PC-9 (cell line): ENCODE measurements at regions not wholly inside any gene's neighbourhood (a gene's known extent, or its start where the extent isn't known, plus 50 kb on each side); places are given as distances from the start of the nearest gene placed in this dataset.

ENCODE experiments used
- BruUV-seq: library from RNA; stranded (reverse); fragments of 400-500 nt; replicated peaks from 2 replicates; lab custom pipeline; 2021; lab: Mats Ljungman, UMichigan
- CTCF ChIA-PET: fragments of 300-600 bp; sonication (Branson Sonifier 250); formaldehyde crosslinking; loops from one replicate; lab custom pipeline; 2022; ENCODE audit warnings: antibody characterized with exemption; lab: Charles Lee
- POLR2A ChIA-PET: fragments of 300-600 bp; sonication (Branson Sonifier 250); formaldehyde crosslinking; loops from one replicate; lab custom pipeline; 2022; ENCODE audit warnings: antibody characterized with exemption; ENCODE audit not compliant: unreplicated experiment; lab: Charles Lee
- DNase-seq, 2 experiments: peaks; one replicate each; pipeline versions ENCODE4 v3.0.0 to v3.0.0-alpha.2; 2015 to 2022; ENCODE audit warnings: mixed read lengths in 1 of 2
- H2AFZ ChIP-seq: fragments of 200-600 bp; sonication (generic); 2 replicates; pipeline ENCODE4 v1.8.1; 2017; ENCODE audit warnings: antibody characterized with exemption
- H3F3A ChIP-seq: fragments of 200-600 bp; sonication (generic); 2 replicates; pipeline ENCODE4 v1.8.1; 2017; ENCODE audit warnings: antibody characterized with exemption, mild to moderate bottlenecking, low read depth; ENCODE audit not compliant: insufficient read depth
- H3K27ac ChIP-seq: fragments of 200-600 bp; sonication (generic); 2 replicates; pipeline ENCODE4 v1.6.1; 2016; ENCODE audit warnings: mixed run types
- H3K27me3 ChIP-seq: fragments of 200-600 bp; sonication (generic); 2 replicates; pipeline ENCODE4 v1.6.1; 2016; ENCODE audit warnings: low read depth, mixed run types; ENCODE audit not compliant: insufficient read depth
- H3K36me3 ChIP-seq: fragments of 200-600 bp; sonication (generic); 2 replicates; pipeline ENCODE4 v1.6.1; 2016; ENCODE audit warnings: low read depth, mixed run types
- H3K4me1 ChIP-seq: fragments of 200-600 bp; sonication (generic); replicated peaks from 2 replicates; pipeline ENCODE4 v1.6.1; 2016; ENCODE audit warnings: mixed run types; ENCODE audit not compliant: insufficient read depth
- H3K4me2 ChIP-seq: fragments of 200-600 bp; sonication (generic); 2 replicates; pipeline ENCODE4 v1.6.1; 2017; ENCODE audit warnings: mixed run types
- H3K4me3 ChIP-seq: fragments of 200-600 bp; sonication (generic); 2 replicates; pipeline ENCODE4 v1.6.1; 2016; ENCODE audit warnings: mixed run types
- H3K79me2 ChIP-seq: fragments of 200-600 bp; sonication (generic); 2 replicates; pipeline ENCODE4 v1.6.1; 2017; ENCODE audit warnings: low read depth, mixed run types
- H3K9me2 ChIP-seq: fragments of 200-600 bp; sonication (generic); 2 replicates; pipeline ENCODE4 v1.8.1; 2017; ENCODE audit warnings: mild to moderate bottlenecking; ENCODE audit not compliant: insufficient read depth
- H3K9me3 ChIP-seq: fragments of 200-600 bp; sonication (generic); 2 replicates; pipeline ENCODE4 v1.8.1; 2016; ENCODE audit warnings: low read depth; ENCODE audit not compliant: insufficient read depth
- H4K20me1 ChIP-seq: fragments of 200-600 bp; sonication (generic); 2 replicates; pipeline ENCODE4 v1.8.1; 2017; ENCODE audit not compliant: insufficient read depth
- CTCF ChIP-seq: fragments of 200-600 bp; sonication (generic); conservative IDR thresholded peaks from 2 replicates; pipeline ENCODE4 v1.6.1; 2017; ENCODE audit warnings: mixed run types, antibody characterized with exemption, mild to moderate bottlenecking, moderate library complexity
- EZH2 ChIP-seq: fragments of 200-600 bp; sonication (generic); IDR thresholded peaks from 2 replicates; pipeline ENCODE4 v1.8.0; 2017; ENCODE audit warnings: antibody characterized with exemption, low read depth
- intact Hi-C: fragments of 100-400 bp; cut with micrococcal nuclease; formaldehyde crosslinking; loops from one replicate; pipeline ENCODE4 v1.10.0; 2022; ENCODE audit not compliant: unreplicated experiment

- no TSS peak for BruUV-seq
Observed at GRCh38 chr4:181137351-181137750, 1105.9 kb upstream of the TENM3 start.

GRCh38 chr4:181138116-181138515, 1105.1 kb upstream of the TENM3 start:
- Histone ChIP-seq H3K4me1 (no peaks in the 10 kb centered on the region), H3F3A (no peaks in the 10 kb centered on the region), H3K4me2 (no peak overlapping the region), H3K79me2 (no peaks in the 10 kb centered on the region), H2AFZ (no peak overlapping the region), H3K9me2 (no peaks in the 10 kb centered on the region), H3K27me3 (no peaks in the 10 kb centered on the region), H3K27ac (no peak overlapping the region), H3K36me3 (no peaks in the 10 kb centered on the region), H3K9me3 (no peaks in the 10 kb centered on the region), H3K4me3 (no peak overlapping the region), H4K20me1 (no peaks in the 10 kb centered on the region)
- intact Hi-C loops: no loop called here
- TF ChIP-seq CTCF: no peak
- no peak for TF ChIP-seq EZH2
- DNase-seq: no peak
- BruUV-seq: no TSS peak
- CTCF ChIA-PET: no interaction called here
- POLR2A ChIA-PET: no interaction called here

More at GRCh38 chr4:181137351-181137750, 1105.9 kb upstream of the TENM3 start:
- ChIA-PET POLR2A (no interaction called here), CTCF (no interaction called here)
- Histone ChIP-seq H4K20me1 (no peaks in the 10 kb centered on the region), H3K27ac (no peak overlapping the region), H3F3A (no peaks in the 10 kb centered on the region), H3K9me2 (no peaks in the 10 kb centered on the region), H3K4me2 (no peak overlapping the region), H3K9me3 (no peaks in the 10 kb centered on the region), H3K79me2 (no peaks in the 10 kb centered on the region), H3K27me3 (no peaks in the 10 kb centered on the region), H2AFZ (no peak overlapping the region), H3K4me3 (no peak overlapping the region), H3K4me1 (no peaks in the 10 kb centered on the region), H3K36me3 (no peaks in the 10 kb centered on the region)
- intact Hi-C loops: no loop called here
- no peak for TF ChIP-seq CTCF
- TF ChIP-seq EZH2: no peak
- no peak for DNase-seq

GRCh38 chr4:181140037-181140603, 1103.1 kb upstream of the TENM3 start:
- CTCF ChIA-PET: no interaction called here
- Histone ChIP-seq H3K9me2 (no peaks in the 10 kb centered on the region), H3K4me3 (no peak overlapping the region), H3K79me2 (no peaks in the 10 kb centered on the region), H3K9me3 (no peaks in the 10 kb centered on the region), H3K36me3 (no peaks in the 10 kb centered on the region), H3K27me3 (no peaks in the 10 kb centered on the region), H2AFZ (no peak overlapping the region), H3F3A (no peaks in the 10 kb centered on the region), H3K4me1 (no peaks in the 10 kb centered on the region), H3K27ac (no peak overlapping the region), H3K4me2 (no peak overlapping the region), H4K20me1 (no peaks in the 10 kb centered on the region)
- no TSS peak for BruUV-seq
- intact Hi-C loops: loop anchor here (10.0 kb wide), 2 partner anchors 1665 to 1785 kb away; no protein-coding TSS in a partner anchor
- no peak for DNase-seq
- TF ChIP-seq CTCF: no peak
- TF ChIP-seq EZH2: no peak
- POLR2A ChIA-PET: no interaction called here
